ENCODE measurements at regions not wholly inside any gene's neighbourhood (a gene's known extent, or its start where the extent isn't known, plus 50 kb on each side); places are given as distances from the start of the nearest gene placed in this dataset.

DNA sequence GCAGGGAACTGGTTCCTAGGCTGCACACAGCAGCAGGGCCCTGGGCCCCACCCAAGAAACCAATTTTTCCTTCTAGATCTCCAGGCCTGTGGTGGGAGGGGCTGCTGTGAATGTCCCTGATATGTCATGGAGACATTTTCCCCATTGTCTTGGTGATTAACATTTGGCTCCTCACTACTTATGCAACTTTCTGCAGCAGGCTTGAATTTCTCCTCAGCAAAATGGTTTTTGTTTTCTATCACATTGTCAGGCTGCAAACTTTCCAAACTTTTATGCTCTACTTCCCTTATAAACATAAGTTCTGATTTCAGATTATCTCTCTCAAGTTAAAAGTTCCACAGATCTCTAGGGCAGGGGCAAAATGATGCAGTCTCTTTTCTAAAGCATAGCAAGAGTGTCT is 310.2 kb upstream of the PCDH20 start:
- DNase-seq: no peak

DNA sequence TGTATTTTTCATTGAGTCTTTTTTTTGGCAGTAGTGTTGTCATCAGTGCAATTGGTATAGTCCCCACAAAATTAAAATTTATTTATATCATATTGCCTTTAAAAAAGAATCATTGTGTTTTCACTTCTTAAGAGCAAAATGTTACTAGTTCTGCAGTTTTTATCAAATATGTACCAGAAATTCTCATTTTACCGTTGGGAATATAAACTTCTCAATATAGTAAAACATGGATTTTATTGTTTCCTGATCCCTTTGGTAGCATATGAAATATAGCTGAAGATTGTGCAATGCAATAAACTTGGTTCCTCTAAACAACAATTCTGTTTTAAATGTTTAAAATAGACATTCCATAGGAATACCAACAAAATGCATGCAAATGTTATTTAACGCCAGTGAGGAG is 306.5 kb upstream of the PCDH20 start:
- DNase-seq: no peak

DNA sequence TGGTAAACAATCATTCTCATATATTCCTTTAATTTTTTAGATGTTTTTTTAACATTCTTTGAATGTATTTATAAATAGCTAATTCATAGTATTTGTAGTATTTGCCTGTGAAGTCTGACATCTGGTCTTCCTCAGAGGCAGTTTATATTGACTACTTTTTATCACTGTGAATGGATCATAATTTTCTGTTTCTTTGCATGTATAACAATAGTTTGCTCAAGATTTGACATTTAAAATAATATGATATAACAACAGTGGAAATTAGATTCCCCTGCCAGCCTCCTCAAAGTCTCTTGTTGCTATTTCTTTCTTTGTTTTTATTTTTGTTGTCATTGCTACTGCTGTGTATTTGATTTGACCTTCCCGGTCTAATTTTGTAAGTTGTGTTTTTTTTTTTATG is 297.0 kb upstream of the PCDH20 start:
- DNase-seq: no peak

DNA sequence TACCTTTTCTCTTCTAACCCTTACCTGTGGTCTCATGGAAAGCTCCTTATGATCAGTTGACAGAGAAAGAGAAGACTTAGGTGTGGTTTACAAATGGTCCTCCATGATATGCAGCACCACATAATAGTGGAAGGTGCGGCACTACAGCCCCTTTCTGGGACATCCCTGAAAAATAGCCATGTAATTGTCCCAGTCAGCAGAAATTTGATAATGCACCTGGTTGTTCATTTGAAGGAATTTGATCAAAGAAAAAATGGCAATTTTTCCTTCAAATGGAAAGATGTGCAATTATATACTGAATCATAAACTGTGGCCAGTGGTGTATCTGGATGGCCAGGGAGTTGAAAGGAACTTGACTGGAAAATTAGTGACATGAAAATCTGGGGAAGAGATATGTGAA is 293.6 kb upstream of the PCDH20 start:
- no peak for DNase-seq

DNA sequence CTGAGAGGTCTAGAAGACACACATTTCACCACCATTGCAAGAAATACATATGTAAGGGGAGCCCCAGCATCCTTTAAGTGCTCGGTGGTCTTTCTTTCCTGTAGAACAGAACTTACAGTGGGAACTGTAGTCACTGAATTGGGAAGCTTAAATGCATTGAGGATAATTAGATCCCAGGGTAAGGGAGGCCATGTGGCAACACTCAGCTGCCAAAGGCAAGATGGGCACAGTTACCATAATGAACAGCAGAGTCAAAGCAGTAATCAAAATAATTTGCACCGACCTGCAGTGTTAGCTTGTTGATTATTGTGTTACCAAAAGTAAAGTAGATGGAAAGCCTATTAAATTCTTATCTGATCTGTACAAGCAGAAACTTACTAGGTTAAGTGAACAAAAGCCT is 291.2 kb upstream of the PCDH20 start:
- DNase-seq: no peak

DNA sequence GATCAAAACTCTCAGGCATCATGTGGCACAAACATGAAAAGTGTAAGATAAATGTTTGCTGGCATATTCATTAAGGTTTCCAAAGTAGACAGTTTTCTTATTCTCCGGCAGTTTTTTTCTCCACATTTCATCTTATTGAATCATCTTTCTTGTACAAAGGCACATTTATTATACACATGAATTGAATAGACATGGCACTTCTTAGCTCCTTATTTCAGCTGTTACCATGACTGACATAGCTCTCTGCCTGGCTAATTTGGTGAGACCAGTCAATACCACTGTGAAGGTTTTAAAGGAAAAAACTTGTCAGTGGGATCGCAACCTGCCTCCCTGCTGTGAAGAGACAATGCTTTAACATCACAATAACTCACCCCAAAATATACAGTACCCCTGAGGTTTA is 285.0 kb upstream of the PCDH20 start:
- no peak for DNase-seq

DNA sequence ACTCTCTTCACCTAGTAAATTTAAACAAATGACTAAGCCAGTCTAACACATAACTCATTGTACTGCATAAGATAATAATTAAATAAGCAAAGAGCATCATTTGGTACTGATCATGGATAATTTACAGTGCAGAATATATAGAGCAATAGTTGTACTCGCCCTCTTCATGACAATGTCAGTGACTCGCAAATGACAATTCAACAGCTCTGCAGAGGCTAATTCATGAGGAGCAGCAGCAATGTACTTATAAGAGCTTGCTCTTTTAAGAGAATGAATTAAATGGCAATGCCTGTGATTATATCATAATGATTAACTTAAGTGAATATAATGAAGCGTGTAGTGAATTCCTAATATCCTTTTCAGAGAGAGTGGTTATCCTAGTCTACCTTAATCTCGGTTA is 284.5 kb upstream of the PCDH20 start:
- no peak for DNase-seq

DNA sequence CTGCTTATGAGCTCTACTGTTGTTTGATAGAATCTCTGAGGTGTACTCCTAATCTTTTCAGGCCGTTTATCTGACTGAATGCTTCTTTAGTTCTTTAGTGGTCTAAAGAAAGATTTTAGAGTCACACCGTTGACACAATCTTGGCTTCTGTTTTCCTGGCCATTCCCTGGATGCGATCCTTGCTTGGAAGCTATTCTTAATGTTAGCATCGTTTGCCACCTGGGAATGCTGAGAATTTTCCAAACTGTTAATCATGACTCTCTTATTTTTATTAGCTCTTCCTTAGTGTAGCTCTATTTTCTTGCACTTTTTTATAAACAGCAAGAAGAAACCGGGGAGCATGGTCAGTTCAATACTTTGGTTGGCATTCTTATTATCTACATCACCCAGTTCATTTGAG is 281.0 kb upstream of the PCDH20 start:
- no peak for DNase-seq

DNA sequence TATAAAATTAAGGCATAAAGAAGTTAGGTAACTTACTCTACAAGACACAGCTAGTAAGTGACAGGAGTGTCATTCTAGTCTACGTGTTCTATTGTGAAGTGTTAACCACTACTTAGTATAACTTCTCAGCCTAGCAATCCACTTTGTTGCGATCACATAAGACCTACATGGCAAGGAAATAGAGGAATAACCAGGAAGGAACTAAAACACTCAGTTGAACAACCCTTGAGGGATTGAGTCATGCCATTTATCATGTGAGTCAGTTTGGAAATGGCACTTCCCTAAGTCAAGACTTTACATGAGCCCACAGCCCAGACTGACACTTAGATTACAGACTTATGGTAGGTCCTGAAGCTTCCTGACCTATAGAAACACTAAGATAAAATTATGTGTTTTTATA is 279.5 kb upstream of the PCDH20 start:
- no peak for DNase-seq

DNA sequence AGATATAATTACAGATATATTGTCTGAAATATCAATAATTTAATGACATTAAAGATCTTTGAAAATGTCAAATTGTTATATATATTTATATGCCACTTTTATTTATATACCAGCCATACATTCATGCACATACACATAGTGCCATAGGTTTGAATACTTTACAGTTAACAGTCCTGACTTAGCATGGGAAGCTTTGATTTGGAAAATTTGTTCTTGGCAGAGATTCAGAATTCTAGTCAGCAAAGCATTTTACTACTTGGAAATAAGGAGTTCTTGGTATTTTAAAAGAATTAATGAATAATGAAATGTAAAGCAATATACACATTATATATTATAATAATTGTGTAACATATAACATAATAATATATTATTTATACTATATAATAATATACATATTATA is 277.0 kb upstream of the PCDH20 start:
- no peak for DNase-seq

DNA sequence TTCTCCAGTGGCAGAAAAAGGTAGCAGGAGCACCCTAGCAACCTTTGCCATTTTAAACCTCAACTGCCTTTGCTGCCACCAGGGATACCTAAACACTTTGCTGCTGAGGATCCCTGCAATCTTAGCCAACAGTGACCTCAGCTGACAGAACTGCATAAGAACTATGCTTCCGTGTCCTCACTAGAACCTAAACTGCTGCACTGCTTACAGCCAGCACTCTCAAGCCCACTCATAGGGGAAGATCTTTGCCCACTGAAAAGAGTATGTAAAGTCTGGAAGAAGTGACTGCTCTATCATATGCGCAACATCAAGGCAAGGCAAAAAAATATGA is 270.0 kb upstream of the PCDH20 start:
- no peak for DNase-seq

DNA sequence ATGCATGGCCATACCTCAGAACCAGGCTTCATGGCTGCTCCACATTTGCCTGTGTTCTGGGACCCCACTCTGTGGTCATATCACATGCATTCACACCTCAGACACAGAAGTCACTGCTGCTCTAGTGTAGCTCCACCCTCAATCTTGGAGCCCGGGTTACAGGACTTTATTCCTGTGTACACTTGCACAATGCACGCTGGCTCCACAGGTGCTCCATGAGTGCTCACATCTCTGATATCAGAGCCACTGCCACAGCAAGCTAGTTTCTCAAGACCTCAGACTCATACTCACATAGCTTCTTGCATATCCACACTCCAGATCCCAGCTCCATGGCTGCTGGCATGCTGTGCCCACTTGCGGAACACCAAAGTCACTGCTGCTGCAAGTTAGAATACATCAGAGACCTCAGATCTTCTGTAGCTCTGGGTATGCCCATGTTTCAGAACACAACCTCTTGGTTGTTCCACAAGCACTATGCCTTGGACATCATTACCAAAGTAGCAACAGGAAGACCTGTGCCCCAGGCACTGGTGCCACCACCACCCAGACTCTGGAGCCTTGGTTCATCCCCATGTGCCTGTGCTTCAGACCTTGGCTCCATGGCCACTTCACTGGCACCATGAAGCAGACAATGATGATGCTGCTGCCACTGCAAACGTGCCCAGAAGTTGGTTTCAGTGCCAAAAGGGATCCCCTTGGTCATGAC is 269.5 kb upstream of the PCDH20 start:
- DNase-seq: no peak

DNA sequence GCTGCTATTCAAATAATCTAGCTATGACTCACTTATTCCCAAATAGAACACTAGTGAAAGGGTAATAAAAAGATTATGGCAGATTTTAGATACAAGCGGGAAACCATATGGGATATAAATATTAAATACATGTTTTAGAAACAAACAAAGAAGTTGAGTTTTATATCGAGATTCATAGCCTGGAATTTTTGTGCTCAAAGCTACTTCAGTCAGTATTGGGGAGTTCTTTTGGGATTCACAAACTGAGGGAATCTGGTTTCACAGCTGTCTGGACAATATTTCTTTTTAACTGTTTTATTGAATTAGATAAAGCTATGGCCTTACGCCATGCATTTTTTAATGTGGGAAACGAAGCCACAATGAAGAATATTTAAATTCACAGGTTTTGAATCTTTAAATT is 257.1 kb upstream of the PCDH20 start:
- DNase-seq: no peak

DNA sequence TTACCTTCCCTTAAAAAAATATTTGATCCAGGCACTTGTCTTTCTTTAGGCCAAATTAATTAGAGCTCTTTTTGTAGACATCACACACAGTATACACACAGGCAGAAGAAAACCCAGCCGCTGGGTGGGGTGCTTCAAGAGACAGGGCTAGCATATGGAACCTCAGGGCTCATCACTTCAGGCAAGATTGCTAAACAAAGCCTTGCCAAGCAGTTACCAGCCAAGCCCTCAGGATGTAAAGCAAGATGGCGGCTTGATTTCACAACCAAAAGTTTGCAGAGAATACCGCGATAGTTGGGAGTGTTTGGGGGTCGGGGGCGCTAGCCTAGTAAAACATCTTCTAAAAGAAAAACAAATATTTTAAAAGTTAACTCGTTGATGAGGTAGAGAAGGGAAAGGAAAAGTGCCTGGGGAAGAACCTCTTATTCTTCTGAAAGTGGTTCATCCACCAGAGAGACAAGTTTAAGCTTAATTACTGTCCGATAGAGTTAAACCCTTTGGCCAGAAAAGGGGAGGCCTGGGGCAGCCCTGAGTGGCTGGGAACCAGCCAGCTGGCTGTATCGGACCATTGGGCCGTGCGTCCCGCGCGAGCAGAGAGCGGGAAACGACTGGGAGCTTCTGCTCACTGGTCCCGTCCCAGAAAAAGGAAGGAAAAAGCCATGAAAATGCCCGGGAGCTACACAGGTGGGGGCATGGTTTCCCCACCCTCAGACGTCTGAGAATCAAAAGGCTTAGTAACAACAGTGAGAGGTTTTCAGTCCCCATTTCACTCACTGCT is 254.9 kb upstream of the PCDH20 start:
- DNase-seq: no peak

DNA sequence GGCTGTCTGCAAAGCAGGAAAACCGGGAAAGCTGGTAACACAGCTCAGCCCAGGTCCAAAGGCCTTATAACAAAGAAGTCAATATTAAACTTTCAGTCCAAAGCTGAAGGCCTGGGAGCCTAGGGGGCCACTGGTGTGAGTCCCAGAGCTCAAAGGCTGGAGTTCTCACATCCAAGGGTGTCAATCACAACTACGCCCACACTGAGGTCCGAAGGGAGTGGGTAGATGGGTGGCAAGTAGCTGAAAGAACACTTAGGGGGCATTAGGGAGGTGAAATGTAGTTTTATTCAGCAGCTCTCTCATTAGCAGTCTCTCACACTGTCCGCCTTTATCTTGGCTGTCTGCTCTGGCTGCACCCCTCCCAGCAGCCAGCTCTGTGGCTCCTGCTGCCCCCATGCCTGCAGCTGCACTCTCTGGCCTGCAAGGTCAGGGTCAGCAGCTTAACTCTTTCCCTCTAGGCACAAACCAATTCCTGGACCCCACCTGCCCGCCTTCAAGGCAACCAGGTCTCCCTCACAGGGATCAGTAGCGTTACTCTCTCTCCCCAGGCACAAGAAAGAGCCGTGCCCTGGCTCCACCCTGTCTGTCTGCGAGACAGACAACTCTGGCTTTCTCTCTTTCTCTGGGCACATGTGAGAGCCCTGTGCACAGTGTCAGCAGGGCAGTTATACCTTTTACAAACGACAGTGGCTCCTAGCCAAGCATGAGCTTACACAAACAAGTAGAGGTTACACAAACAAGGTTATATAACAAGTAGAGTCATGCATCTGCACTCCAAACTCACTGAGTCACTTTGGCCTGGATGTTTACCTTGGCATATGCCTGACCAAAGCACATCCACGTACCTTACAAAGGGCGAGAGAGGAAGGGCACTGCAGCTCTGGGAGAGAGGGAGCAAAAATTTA is 249.4 kb upstream of the PCDH20 start:
- no peak for DNase-seq

DNA sequence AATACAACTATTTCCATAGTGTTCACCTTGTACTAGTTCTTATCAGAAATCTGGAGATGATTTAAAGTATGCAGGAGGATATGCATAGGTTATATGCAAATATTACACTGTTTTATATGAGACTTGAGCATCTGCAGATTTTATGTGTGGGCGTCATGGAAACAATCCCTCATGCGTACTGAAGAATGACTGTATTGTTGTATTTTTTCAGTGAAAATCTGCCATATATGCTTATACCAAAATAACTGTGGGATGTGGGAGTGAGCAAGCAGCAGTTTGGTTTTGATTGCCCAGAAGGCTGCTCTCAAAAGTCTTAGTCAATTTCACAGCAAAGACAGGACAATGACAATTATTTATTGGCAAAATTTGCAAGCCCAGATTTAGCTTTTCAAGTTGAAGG is 238.8 kb upstream of the PCDH20 start:
- no peak for DNase-seq

DNA sequence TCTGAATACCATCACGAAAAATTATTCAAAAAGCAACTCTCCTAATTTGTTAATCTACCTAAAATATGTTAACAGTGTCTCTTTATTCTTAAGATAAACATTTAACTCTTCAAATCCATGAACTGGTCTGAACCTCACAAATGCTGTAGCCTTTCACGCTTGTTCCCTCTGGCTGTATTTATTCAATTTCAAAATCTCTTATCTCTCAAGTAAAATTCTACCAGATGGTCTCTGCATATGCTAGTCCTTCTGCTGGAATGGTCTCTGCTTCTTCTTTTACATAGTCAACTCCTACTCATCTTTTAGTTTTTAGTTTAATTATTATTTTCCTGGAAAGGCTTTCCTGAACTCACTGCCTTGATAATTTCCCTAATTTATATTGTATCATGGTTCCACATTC is 232.9 kb upstream of the PCDH20 start:
- no peak for DNase-seq

DNA sequence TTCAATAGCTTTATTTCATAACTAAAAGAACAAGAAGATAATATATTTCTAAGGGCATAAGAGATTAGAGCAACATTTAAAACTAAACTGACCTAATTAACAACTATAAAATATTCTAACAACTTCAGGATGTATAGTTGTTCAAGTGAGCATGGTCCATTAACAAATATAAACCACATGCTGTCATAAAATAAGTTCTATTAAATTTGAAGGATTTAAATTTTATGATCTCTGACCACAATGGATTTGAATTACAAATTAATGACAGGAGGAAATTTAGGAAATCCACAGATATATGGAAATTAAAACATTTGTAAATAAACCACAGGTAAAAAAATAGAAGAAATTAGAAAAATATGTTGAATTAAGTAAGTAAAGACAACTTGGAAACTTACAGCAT is 196.5 kb upstream of the PCDH20 start:
- DNase-seq: no peak

DNA sequence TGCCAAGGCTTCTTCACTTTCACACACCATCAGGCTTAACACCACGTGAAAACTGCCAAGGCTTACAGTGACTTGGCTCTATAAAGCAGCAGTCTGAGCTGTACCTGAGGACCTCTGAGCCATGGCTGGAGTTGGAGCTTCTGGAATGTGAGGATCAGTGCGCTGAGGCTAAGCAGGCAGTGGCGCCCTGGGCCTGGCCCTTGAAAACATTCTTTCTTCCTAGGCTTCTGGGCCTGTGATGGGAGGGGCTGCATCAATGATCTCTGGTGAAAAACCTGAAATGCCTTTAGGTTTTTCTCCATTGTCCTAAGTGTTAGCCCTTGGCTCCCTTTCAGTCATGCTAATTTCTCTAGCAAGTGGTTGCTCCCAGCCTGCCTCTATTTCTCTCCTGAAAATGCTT is 192.5 kb upstream of the PCDH20 start:
- no peak for DNase-seq

DNA sequence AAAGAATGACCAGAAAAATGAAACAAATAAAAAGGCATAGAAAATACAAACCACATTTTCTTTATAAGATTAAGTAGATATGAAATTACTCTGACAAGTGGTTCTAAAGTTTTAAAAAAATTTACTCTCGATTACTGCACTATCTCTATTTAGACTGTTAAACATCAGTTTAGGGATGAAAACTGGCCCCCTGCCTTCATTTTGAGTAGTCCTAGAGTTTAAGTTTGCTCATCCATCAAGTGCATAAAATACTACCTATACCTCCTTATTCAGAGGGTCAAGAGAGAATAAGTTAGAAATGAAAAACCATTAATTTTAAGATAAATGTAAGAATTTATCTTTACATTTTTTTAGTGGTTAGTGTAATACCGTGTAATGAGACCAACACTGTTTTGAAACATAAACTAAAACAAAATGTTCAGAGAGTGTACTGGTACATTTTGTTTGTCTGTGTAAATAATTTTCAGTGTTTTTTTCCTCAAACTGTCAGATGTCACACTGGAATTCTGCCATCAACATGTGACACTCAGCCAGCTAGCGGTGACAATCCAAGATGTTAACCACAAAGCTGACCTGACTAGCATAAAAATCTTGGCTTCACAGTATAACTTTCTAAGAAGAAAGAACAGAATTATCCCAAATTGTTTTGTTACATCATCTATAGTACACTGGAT is 184.8 kb upstream of the PCDH20 start:
- no peak for DNase-seq

DNA sequence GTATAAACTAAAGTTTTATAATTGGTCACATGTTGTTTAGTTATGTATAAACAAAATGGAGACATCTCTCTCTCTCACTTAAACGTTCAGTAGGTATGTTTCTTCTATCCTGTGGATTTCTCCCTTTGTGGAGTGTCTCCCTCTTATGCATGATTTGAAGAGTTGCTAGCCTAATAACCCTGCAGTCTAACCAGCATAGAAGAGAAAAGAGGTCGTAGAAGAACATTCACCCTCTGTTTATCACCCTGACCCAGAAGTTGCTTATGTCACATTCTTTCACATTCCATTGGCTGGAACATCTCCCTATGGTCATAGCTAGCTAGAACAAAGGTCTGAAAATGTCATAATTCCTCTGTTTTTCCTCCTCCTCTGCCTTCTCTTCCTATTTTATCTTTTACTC is 176.8 kb upstream of the PCDH20 start:
- DNase-seq: no peak

DNA sequence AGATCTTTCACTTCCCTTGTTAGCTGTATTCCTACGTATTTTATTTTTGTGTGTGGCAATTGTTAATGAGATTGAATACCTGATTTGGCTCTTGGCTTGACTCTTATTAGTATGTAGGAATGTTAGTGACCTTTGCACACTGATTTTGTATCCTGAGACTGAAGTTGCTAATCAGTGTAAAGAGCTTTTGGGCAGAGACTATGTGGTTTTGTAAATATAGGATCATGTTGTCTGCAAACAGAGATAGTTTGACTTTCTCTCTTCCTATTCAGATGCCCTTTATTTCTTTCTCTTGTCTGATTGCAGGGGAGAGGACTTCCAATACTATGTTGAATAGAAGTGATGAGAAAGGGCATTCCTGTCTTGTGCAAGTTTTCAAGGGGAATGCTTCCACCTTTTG is 160.3 kb upstream of the PCDH20 start:
- DNase-seq: no peak

DNA sequence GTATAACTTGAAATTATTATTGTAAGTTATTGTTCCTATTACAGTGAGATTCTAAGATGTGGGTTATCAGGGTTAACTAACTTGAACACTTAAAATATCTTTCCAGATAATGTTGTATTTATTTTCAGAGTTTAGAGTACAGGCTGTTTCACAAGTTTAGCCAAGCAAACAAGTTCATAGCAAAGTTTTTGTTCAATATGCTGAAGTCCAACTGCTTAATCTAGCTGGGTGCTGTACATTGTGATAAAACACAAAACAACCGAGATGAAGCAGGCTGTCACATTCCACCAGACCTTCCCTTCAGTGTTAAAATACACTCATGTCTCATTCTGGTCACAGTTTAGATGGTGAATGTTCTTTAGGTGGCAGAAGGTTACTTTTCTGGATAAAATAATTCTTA is 148.0 kb upstream of the PCDH20 start:
- no peak for DNase-seq
